HG02884 (cell line): ENCODE measurements at regions not wholly inside any gene's neighbourhood (a gene's known extent, or its start where the extent isn't known, plus 50 kb on each side); places are given as distances from the start of the nearest gene placed in this dataset.
A peak's percentile ranks its signal among the peaks of the same experiment; 100 is the strongest.
"Not testable (repeated sequence)": the region's sequence is repeated elsewhere in the genome, so short reads cannot be mapped to it uniquely, and the experiment has no call there.

Source experiments
- ATAC-seq: cut with Tn5 transposase; IDR thresholded peaks from one replicate; pipeline ENCODE4 v1.9.1; 2021; ENCODE audit warnings: mild to moderate bottlenecking, moderate library complexity; ENCODE audit not compliant: unreplicated experiment

- ATAC-seq = no peak
Measured at GRCh38 chr2:134004467-134004866, 249.4 kb upstream of the MGAT5 start.

GRCh38 chr2:134008837-134009236 is 245.0 kb upstream of the MGAT5 start:
- ATAC-seq = no peak

GRCh38 chr2:134009440-134009839 is 244.4 kb upstream of the MGAT5 start:
- ATAC-seq = no peak

- not testable (repeated sequence) for ATAC-seq
Measured at GRCh38 chr2:134009906-134010305, 244.0 kb upstream of the MGAT5 start.

- no peak for ATAC-seq
Measured at GRCh38 chr2:134011936-134012586, 241.8 kb upstream of the MGAT5 start.

- no peak for ATAC-seq
Measured at GRCh38 chr2:134014196-134014960, 239.5 kb upstream of the MGAT5 start.

GRCh38 chr2:134019871-134020270 is 234.0 kb upstream of the MGAT5 start:
- ATAC-seq = no peak

- peak; percentile 32 for ATAC-seq
Measured at GRCh38 chr2:134020608-134021007, 233.3 kb upstream of the MGAT5 start.

- ATAC-seq = peak; percentile 94
Measured at GRCh38 chr2:134021830-134022524, 231.9 kb upstream of the MGAT5 start.

- no peak for ATAC-seq
Measured at GRCh38 chr2:134023854-134024253, 230.0 kb upstream of the MGAT5 start.

GRCh38 chr2:134027980-134028379 is 225.9 kb upstream of the MGAT5 start:
- no peak for ATAC-seq

GRCh38 chr2:134029418-134029817 is 224.5 kb upstream of the MGAT5 start:
- ATAC-seq = no peak

- no peak for ATAC-seq
Measured at GRCh38 chr2:134031539-134031938, 222.3 kb upstream of the MGAT5 start.

GRCh38 chr2:134035605-134036370 is 218.1 kb upstream of the MGAT5 start:
- ATAC-seq = no peak

- ATAC-seq = peak; percentile 59
Measured at GRCh38 chr2:134039912-134040581, 213.8 kb upstream of the MGAT5 start.

- ATAC-seq = not testable (repeated sequence)
Measured at GRCh38 chr2:134040626-134041172, 213.2 kb upstream of the MGAT5 start.

GRCh38 chr2:134041877-134042276 is 212.0 kb upstream of the MGAT5 start:
- no peak for ATAC-seq

- not testable (repeated sequence) for ATAC-seq
Measured at GRCh38 chr2:134043028-134043427, 210.8 kb upstream of the MGAT5 start.

- ATAC-seq = no peak
Measured at GRCh38 chr2:134052173-134052572, 201.7 kb upstream of the MGAT5 start.

GRCh38 chr2:134056173-134056572 is 197.7 kb upstream of the MGAT5 start:
- ATAC-seq = no peak
